ENCODE measurements at regions not wholly inside any gene's neighbourhood (a gene's known extent, or its start where the extent isn't known, plus 50 kb on each side); places are given as distances from the start of the nearest gene placed in this dataset.

- no peak for DNase-seq
- H3K4me3 ChIP-seq (ENCODE audit: control insufficient read depth in 1 of 7, extremely low read depth in 1 of 7, insufficient read depth in 4 of 7, low read depth in 2 of 7, low read length in 6 of 7), result no peak overlapping the region
- H3K36me3 ChIP-seq (ENCODE audit: control insufficient read depth in 4 of 4, insufficient read depth in 4 of 4, low read length in 3 of 4), result no peaks in the 10 kb centered on the region
- ChIA-PET POLR2A (no interaction called here), CTCF (no interaction called here)
- no peak overlapping the region for H3K27ac ChIP-seq (ENCODE audit: insufficient read depth in 1 of 2, low read depth in 1 of 2, low read length in 2 of 2, poor library complexity in 1 of 2, severe bottlenecking in 2 of 2)
- H3K9me3 ChIP-seq (ENCODE audit: control extremely low read depth in 1 of 5, control insufficient read depth in 4 of 5, insufficient read depth in 2 of 5, low read depth in 1 of 5, low read length in 4 of 5), result no peaks in the 10 kb centered on the region
- no peaks in the 10 kb centered on the region for H3K4me1 ChIP-seq (ENCODE audit: control extremely low read depth in 1 of 4, control insufficient read depth in 4 of 4, insufficient read depth in 4 of 4, low read length in 3 of 4)
- H3K27me3 ChIP-seq (replicated peaks in 2 of 5; ENCODE audit: control insufficient read depth in 4 of 5, insufficient read depth in 5 of 5, low read length in 4 of 5), result peaks cover 0 to 26% (median 7%) of the 10 kb centered on the region in 5 experiments
- WGBS (ENCODE audit: insufficient coverage), result 93% methylated on average over 6 of the region's 8 CpGs
These were observed 59.4 kb upstream of the NEO1 start for GRCh38 chr15:72992841-72993252.

DNA sequence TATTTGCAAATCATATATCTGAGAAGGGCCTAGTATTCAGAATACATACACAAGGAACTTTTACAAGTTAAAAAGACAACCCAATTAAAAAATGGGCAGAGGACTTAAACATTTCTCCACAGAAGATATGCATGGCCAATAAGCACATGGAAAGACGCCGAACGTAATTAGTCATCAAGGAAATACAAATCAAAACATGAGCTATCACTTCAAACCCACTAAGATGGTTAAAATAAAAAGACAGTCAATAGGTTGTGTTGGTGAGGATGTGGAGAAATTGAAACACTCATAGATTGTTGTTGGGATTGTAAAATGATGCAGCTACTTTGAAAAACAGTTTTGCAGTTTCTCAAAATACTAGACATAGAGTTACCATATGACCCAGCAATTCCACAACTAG, 61.2 kb upstream of the NEO1 start:
- Histone ChIP-seq H3K27ac (ENCODE audit: insufficient read depth in 1 of 2, low read depth in 1 of 2, low read length in 2 of 2, poor library complexity in 1 of 2, severe bottlenecking in 2 of 2) (no peak overlapping the region), H3K27me3 (replicated peaks in 2 of 5; ENCODE audit: control insufficient read depth in 4 of 5, insufficient read depth in 5 of 5, low read length in 4 of 5) (peaks cover 2 to 25% (median 5%) of the 10 kb centered on the region in 5 experiments), H3K4me3 (ENCODE audit: control insufficient read depth in 1 of 7, extremely low read depth in 1 of 7, insufficient read depth in 4 of 7, low read depth in 2 of 7, low read length in 6 of 7) (no peak overlapping the region), H3K4me1 (ENCODE audit: control extremely low read depth in 1 of 4, control insufficient read depth in 4 of 4, insufficient read depth in 4 of 4, low read length in 3 of 4) (no peaks in the 10 kb centered on the region), H3K36me3 (ENCODE audit: control insufficient read depth in 4 of 4, insufficient read depth in 4 of 4, low read length in 3 of 4) (no peaks in the 10 kb centered on the region), H3K9me3 (ENCODE audit: control extremely low read depth in 1 of 5, control insufficient read depth in 4 of 5, insufficient read depth in 2 of 5, low read depth in 1 of 5, low read length in 4 of 5) (no peaks in the 10 kb centered on the region)
- no peak for DNase-seq
- CTCF ChIA-PET, result no interaction called here
- no CpG with 5 or more reads among the region's 3 CpGs for WGBS (ENCODE audit: insufficient coverage)
- POLR2A ChIA-PET, result no interaction called here

DNA sequence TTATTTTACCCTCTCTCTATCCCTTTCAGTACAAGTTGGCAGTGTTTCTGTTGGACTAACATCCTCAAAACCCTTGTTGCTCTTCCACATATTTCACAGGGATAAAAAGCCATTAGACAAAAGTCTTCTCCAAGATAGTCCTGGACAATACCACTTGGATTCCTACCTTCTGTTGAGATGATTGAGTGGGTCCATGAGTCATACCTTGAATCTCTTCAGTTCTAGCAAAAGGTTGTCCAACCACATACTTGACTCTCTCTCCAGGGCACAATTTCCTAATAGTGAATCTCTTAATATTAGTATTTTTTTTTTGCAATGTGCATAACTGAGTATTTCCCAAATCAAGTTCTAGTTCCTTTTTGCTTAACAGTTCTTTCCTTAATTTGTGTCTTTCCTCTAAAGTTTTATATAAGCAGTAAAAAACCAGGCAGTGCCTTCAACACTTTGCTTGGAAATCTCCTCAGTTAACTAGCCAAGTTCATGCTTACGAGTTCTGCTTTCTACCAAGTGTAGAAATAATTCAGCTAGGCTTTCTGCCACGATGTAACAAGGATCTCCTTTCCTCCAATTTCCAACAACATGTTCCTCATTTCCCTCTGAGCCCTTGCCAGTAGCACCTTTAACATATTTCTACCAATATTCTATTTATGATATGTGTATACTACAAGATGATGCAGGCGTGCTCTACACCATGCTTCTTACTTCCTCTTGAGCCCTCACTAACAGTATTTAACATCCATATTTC, 68.3 kb upstream of the NEO1 start:
- no peak for DNase-seq
- peaks cover 0 to 9% (median 0%) of the 10 kb centered on the region in 5 experiments for H3K9me3 ChIP-seq (ENCODE audit: control extremely low read depth in 1 of 5, control insufficient read depth in 4 of 5, insufficient read depth in 2 of 5, low read depth in 1 of 5, low read length in 4 of 5)
- 92% methylated on average over 2 of the region's 3 CpGs for WGBS (ENCODE audit: insufficient coverage)
- no peaks in the 10 kb centered on the region for H3K36me3 ChIP-seq (ENCODE audit: control insufficient read depth in 4 of 4, insufficient read depth in 4 of 4, low read length in 3 of 4)
- ChIA-PET CTCF (no interaction called here), POLR2A (no interaction called here)
- H3K27me3 ChIP-seq (replicated peaks in 2 of 5; ENCODE audit: control insufficient read depth in 4 of 5, insufficient read depth in 5 of 5, low read length in 4 of 5), result peaks cover 0 to 10% (median 0%) of the 10 kb centered on the region in 5 experiments
- H3K4me1 ChIP-seq (ENCODE audit: control extremely low read depth in 1 of 4, control insufficient read depth in 4 of 4, insufficient read depth in 4 of 4, low read length in 3 of 4), result no peaks in the 10 kb centered on the region
- no peak overlapping the region for H3K4me3 ChIP-seq (ENCODE audit: control insufficient read depth in 1 of 7, extremely low read depth in 1 of 7, insufficient read depth in 4 of 7, low read depth in 2 of 7, low read length in 6 of 7)
- H3K27ac ChIP-seq (ENCODE audit: insufficient read depth in 1 of 2, low read depth in 1 of 2, low read length in 2 of 2, poor library complexity in 1 of 2, severe bottlenecking in 2 of 2), result no peak overlapping the region

GRCh38 chr15:72982714-72983113, 69.5 kb upstream of the NEO1 start:
- ChIA-PET POLR2A (no interaction called here), CTCF (no interaction called here)
- peaks cover 0 to 9% (median 0%) of the 10 kb centered on the region in 5 experiments for H3K9me3 ChIP-seq (ENCODE audit: control extremely low read depth in 1 of 5, control insufficient read depth in 4 of 5, insufficient read depth in 2 of 5, low read depth in 1 of 5, low read length in 4 of 5)
- no peak for DNase-seq
- H3K4me1 ChIP-seq (ENCODE audit: control extremely low read depth in 1 of 4, control insufficient read depth in 4 of 4, insufficient read depth in 4 of 4, low read length in 3 of 4), result no peaks in the 10 kb centered on the region
- H3K27ac ChIP-seq (ENCODE audit: insufficient read depth in 1 of 2, low read depth in 1 of 2, low read length in 2 of 2, poor library complexity in 1 of 2, severe bottlenecking in 2 of 2), result no peak overlapping the region
- no peaks in the 10 kb centered on the region for H3K36me3 ChIP-seq (ENCODE audit: control insufficient read depth in 4 of 4, insufficient read depth in 4 of 4, low read length in 3 of 4)
- H3K4me3 ChIP-seq (ENCODE audit: control insufficient read depth in 1 of 7, extremely low read depth in 1 of 7, insufficient read depth in 4 of 7, low read depth in 2 of 7, low read length in 6 of 7), result no peak overlapping the region
- WGBS (ENCODE audit: insufficient coverage), result 100% methylated on average over 1 of the region's 2 CpGs
- peaks cover 0 to 11% (median 2%) of the 10 kb centered on the region in 5 experiments for H3K27me3 ChIP-seq (replicated peaks in 2 of 5; ENCODE audit: control insufficient read depth in 4 of 5, insufficient read depth in 5 of 5, low read length in 4 of 5)

DNA sequence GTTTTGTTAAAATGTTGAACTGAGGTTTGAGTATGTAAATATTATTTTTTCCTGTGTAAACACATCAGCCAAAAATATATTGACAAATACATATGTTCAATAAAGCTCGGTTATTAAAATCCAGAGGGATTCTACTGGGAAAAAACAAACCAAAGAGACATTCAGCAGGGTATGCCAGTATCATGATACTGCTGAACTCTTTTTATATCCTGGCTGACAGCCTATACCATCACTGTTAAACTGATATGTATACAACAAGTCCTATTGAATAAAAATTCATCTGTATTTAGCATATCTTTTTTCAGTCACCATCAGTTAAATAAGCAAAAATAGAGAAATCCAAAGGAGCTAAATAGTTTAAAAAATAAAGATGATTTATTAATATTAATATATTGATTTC, 71.6 kb upstream of the NEO1 start:
- no peak overlapping the region for H3K27ac ChIP-seq (ENCODE audit: insufficient read depth in 1 of 2, low read depth in 1 of 2, low read length in 2 of 2, poor library complexity in 1 of 2, severe bottlenecking in 2 of 2)
- CTCF ChIA-PET, result no interaction called here
- POLR2A ChIA-PET, result no interaction called here
- H3K9me3 ChIP-seq (ENCODE audit: control extremely low read depth in 1 of 5, control insufficient read depth in 4 of 5, insufficient read depth in 2 of 5, low read depth in 1 of 5, low read length in 4 of 5), result peaks cover 0 to 9% (median 0%) of the 10 kb centered on the region in 5 experiments
- H3K4me1 ChIP-seq (ENCODE audit: control extremely low read depth in 1 of 4, control insufficient read depth in 4 of 4, insufficient read depth in 4 of 4, low read length in 3 of 4), result no peaks in the 10 kb centered on the region
- no peaks in the 10 kb centered on the region for H3K36me3 ChIP-seq (ENCODE audit: control insufficient read depth in 4 of 4, insufficient read depth in 4 of 4, low read length in 3 of 4)
- H3K27me3 ChIP-seq (replicated peaks in 2 of 5; ENCODE audit: control insufficient read depth in 4 of 5, insufficient read depth in 5 of 5, low read length in 4 of 5), result peaks cover 0 to 15% (median 2%) of the 10 kb centered on the region in 5 experiments
- H3K4me3 ChIP-seq (ENCODE audit: control insufficient read depth in 1 of 7, extremely low read depth in 1 of 7, insufficient read depth in 4 of 7, low read depth in 2 of 7, low read length in 6 of 7), result no peak overlapping the region
- no peak for DNase-seq
- WGBS (ENCODE audit: insufficient coverage), result 100% methylated on average over 1 of the region's 1 CpG

GRCh38 chr15:72979791-72980190, 72.5 kb upstream of the NEO1 start:
- CTCF ChIA-PET, result interaction anchor here (1.0 kb wide), 1 partner anchor 11 kb away, joined by 3 read pairs; no protein-coding TSS in a partner anchor
- Histone ChIP-seq H3K27ac (ENCODE audit: insufficient read depth in 1 of 2, low read depth in 1 of 2, low read length in 2 of 2, poor library complexity in 1 of 2, severe bottlenecking in 2 of 2) (no peak overlapping the region), H3K9me3 (ENCODE audit: control extremely low read depth in 1 of 5, control insufficient read depth in 4 of 5, insufficient read depth in 2 of 5, low read depth in 1 of 5, low read length in 4 of 5) (peaks cover 0 to 9% (median 0%) of the 10 kb centered on the region in 5 experiments), H3K36me3 (ENCODE audit: control insufficient read depth in 4 of 4, insufficient read depth in 4 of 4, low read length in 3 of 4) (no peaks in the 10 kb centered on the region), H3K4me1 (ENCODE audit: control extremely low read depth in 1 of 4, control insufficient read depth in 4 of 4, insufficient read depth in 4 of 4, low read length in 3 of 4) (no peaks in the 10 kb centered on the region), H3K27me3 (replicated peaks in 2 of 5; ENCODE audit: control insufficient read depth in 4 of 5, insufficient read depth in 5 of 5, low read length in 4 of 5) (peaks cover 0 to 15% (median 2%) of the 10 kb centered on the region in 5 experiments), H3K4me3 (ENCODE audit: control insufficient read depth in 1 of 7, extremely low read depth in 1 of 7, insufficient read depth in 4 of 7, low read depth in 2 of 7, low read length in 6 of 7) (no peak overlapping the region)
- WGBS (ENCODE audit: insufficient coverage), result 94% methylated on average over 2 of the region's 5 CpGs
- POLR2A ChIA-PET, result interaction anchor here (0.6 kb wide), 1 partner anchor 573 kb away, joined by 4 read pairs; no protein-coding TSS in a partner anchor
- no peak for DNase-seq

DNA sequence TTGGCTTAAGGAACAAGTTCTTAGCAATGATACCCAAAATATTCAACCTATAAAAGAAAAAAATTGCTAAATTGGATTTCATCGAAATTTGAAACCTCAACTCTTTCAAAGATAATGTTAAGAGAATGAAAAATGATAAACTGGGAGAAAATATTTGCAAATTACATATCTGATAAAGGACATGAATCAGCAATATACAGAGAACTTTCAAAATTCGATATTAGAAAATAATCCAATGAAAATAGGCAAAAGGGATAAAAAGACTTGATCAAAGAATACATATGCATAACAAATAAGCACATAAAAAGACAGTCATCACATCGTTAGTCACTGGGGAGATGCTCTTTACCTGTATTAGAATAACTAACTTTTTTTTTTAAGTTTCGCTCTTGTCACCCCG, 73.0 kb upstream of the NEO1 start:
- WGBS (ENCODE audit: insufficient coverage), result 50% methylated on average over 2 of the region's 5 CpGs
- ChIA-PET CTCF (interaction anchor here (1.0 kb wide), 1 partner anchor 10 kb away, joined by 3 read pairs; no protein-coding TSS in a partner anchor), POLR2A (interaction anchor here (0.6 kb wide), 1 partner anchor 573 kb away, joined by 4 read pairs; no protein-coding TSS in a partner anchor)
- peaks cover 0 to 7% (median 0%) of the 10 kb centered on the region in 5 experiments for H3K9me3 ChIP-seq (ENCODE audit: control extremely low read depth in 1 of 5, control insufficient read depth in 4 of 5, insufficient read depth in 2 of 5, low read depth in 1 of 5, low read length in 4 of 5)
- no peaks in the 10 kb centered on the region for H3K36me3 ChIP-seq (ENCODE audit: control insufficient read depth in 4 of 4, insufficient read depth in 4 of 4, low read length in 3 of 4)
- H3K4me1 ChIP-seq (ENCODE audit: control extremely low read depth in 1 of 4, control insufficient read depth in 4 of 4, insufficient read depth in 4 of 4, low read length in 3 of 4), result no peaks in the 10 kb centered on the region
- peaks cover 0 to 15% (median 2%) of the 10 kb centered on the region in 5 experiments for H3K27me3 ChIP-seq (replicated peaks in 2 of 5; ENCODE audit: control insufficient read depth in 4 of 5, insufficient read depth in 5 of 5, low read length in 4 of 5)
- DNase-seq, result no peak
- H3K27ac ChIP-seq (ENCODE audit: insufficient read depth in 1 of 2, low read depth in 1 of 2, low read length in 2 of 2, poor library complexity in 1 of 2, severe bottlenecking in 2 of 2), result no peak overlapping the region
- H3K4me3 ChIP-seq (ENCODE audit: control insufficient read depth in 1 of 7, extremely low read depth in 1 of 7, insufficient read depth in 4 of 7, low read depth in 2 of 7, low read length in 6 of 7), result no peak overlapping the region

Measured in common myeloid progenitor, CD34-positive (primary cell).